NCI-H2107 treated with DMSO at 0.1 percent for 48 hours (cell line): ENCODE measurements at regions not wholly inside any gene's neighbourhood (a gene's known extent, or its start where the extent isn't known, plus 50 kb on each side); places are given as distances from the start of the nearest gene placed in this dataset.
"Not testable (repeated sequence)": the region's sequence is repeated elsewhere in the genome, so short reads cannot be mapped to it uniquely, and the experiment has no call there.

Experiments used
- DNase-seq: peaks from one replicate; lab custom pipeline; 2025; ENCODE audit not compliant: unreplicated experiment; lab: John Stamatoyannopoulos, UW

GRCh38 chr5:136924490-136924889 lies 559.1 kb upstream of the TRPC7 start:
- DNase-seq: no peak

- DNase-seq: no peak
Measured at GRCh38 chr5:136910625-136911024, 545.3 kb upstream of the TRPC7 start.

GRCh38 chr5:136909906-136910305 lies 544.6 kb upstream of the TRPC7 start:
- no peak for DNase-seq

- no peak for DNase-seq
Measured at GRCh38 chr5:136907371-136907770, 542.0 kb upstream of the TRPC7 start.

- no peak for DNase-seq
Measured at GRCh38 chr5:136906545-136906944, 541.2 kb upstream of the TRPC7 start.

- DNase-seq: no peak
Measured at GRCh38 chr5:136905571-136905970, 540.2 kb upstream of the TRPC7 start.

GRCh38 chr5:136894070-136894469 lies 528.7 kb upstream of the TRPC7 start:
- DNase-seq: no peak

- no peak for DNase-seq
Measured at GRCh38 chr5:136892000-136892399, 526.7 kb upstream of the TRPC7 start.

GRCh38 chr5:136891175-136891972 lies 526.0 kb upstream of the TRPC7 start:
- no peak for DNase-seq

GRCh38 chr5:136890431-136891148 lies 525.2 kb upstream of the TRPC7 start:
- DNase-seq: no peak

- no peak for DNase-seq
Measured at GRCh38 chr5:136886608-136887007, 521.3 kb upstream of the TRPC7 start.

GRCh38 chr5:136864960-136865359 lies 499.6 kb upstream of the TRPC7 start:
- no peak for DNase-seq

GRCh38 chr5:136856648-136857047 lies 491.3 kb upstream of the TRPC7 start:
- no peak for DNase-seq

GRCh38 chr5:136853971-136854370 lies 488.6 kb upstream of the TRPC7 start:
- DNase-seq: no peak

- DNase-seq: no peak
Measured at GRCh38 chr5:136840601-136841000, 475.3 kb upstream of the TRPC7 start.

GRCh38 chr5:136836093-136836492 lies 470.7 kb upstream of the TRPC7 start:
- no peak for DNase-seq

GRCh38 chr5:136820848-136821247 lies 455.5 kb upstream of the TRPC7 start:
- DNase-seq: no peak

- DNase-seq: no peak
Measured at GRCh38 chr5:136819526-136820302, 454.4 kb upstream of the TRPC7 start.

- no peak for DNase-seq
Measured at GRCh38 chr5:136816327-136816726, 451.0 kb upstream of the TRPC7 start.

- no peak for DNase-seq
Measured at GRCh38 chr5:136814619-136815378, 449.5 kb upstream of the TRPC7 start.

GRCh38 chr5:136812270-136812669 lies 446.9 kb upstream of the TRPC7 start:
- DNase-seq: not testable (repeated sequence)
